Nephron (organoid): ENCODE measurements at regions not wholly inside any gene's neighbourhood (a gene's known extent, or its start where the extent isn't known, plus 50 kb on each side); places are given as distances from the start of the nearest gene placed in this dataset.

Experiments
- H3K27ac Mint-ChIP-seq, 3 experiments: 2 replicates each; pipeline ENCODE4 v1.8.0; 2020; ENCODE audit warnings: mixed read lengths in 3 of 3, mild to moderate bottlenecking in 2 of 3, moderate library complexity in 1 of 3
- H3K27me3 Mint-ChIP-seq: 2 replicates; pipeline ENCODE4 v1.8.0; 2021; ENCODE audit warnings: low read depth, mild to moderate bottlenecking, moderate library complexity, mixed read lengths
- H3K36me3 Mint-ChIP-seq: 2 replicates; pipeline ENCODE4 v1.8.0; 2020; ENCODE audit warnings: low read depth, mixed read lengths
- H3K4me1 Mint-ChIP-seq: 2 replicates; pipeline ENCODE4 v1.8.0; 2020; ENCODE audit warnings: mixed read lengths
- H3K4me3 Mint-ChIP-seq, 3 experiments: 2 replicates each; pipeline ENCODE4 v1.8.0; 2020; ENCODE audit warnings: mild to moderate bottlenecking in 3 of 3, mixed read lengths in 3 of 3, moderate library complexity in 2 of 3
- H3K9me3 Mint-ChIP-seq: 2 replicates; pipeline ENCODE4 v1.8.0; 2020; ENCODE audit warnings: mixed read lengths
- CTCF ChIP-seq, 3 experiments: fragments of 200-600 bp; sonication (generic); IDR thresholded peaks; one replicate each; pipeline ENCODE4 v1.5.0; 2021; ENCODE audit warnings: antibody characterized with exemption in 3 of 3; ENCODE audit not compliant: unreplicated experiment in 3 of 3

- Mint-ChIP-seq H3K36me3 (peaks cover 8% of the 10 kb centered on the region), H3K4me3 (no peak overlapping the region), H3K9me3 (peaks cover 50% of the 10 kb centered on the region), H3K27ac (no peak overlapping the region), H3K4me1 (peaks cover 13% of the 10 kb centered on the region), H3K27me3 (no peaks in the 10 kb centered on the region)
- no peak for TF ChIP-seq CTCF (IDR thresholded peaks at IDR 0.05; ENCODE audit: unreplicated experiment in 3 of 3)
Measured at GRCh38 chr9:90741036-90741435, 60.6 kb upstream of the SYK start.

- H3K27ac Mint-ChIP-seq, result no peak overlapping the region
- peaks cover 4% of the 10 kb centered on the region for H3K27me3 Mint-ChIP-seq
- H3K36me3 Mint-ChIP-seq, result peaks cover 8% of the 10 kb centered on the region
- no peak for TF ChIP-seq CTCF (IDR thresholded peaks at IDR 0.05; ENCODE audit: unreplicated experiment in 3 of 3)
- H3K9me3 Mint-ChIP-seq, result peaks cover 44% of the 10 kb centered on the region
- no peak overlapping the region for H3K4me3 Mint-ChIP-seq
- peaks cover 17% of the 10 kb centered on the region for H3K4me1 Mint-ChIP-seq
Measured at GRCh38 chr9:90737742-90738141, 63.9 kb upstream of the SYK start.

GRCh38 chr9:90735952-90736351 is 65.7 kb upstream of the SYK start:
- Mint-ChIP-seq H3K27ac (peak overlapping the region in 2 of 3 experiments; percentile 30 to 54), H3K9me3 (peaks cover 41% of the 10 kb centered on the region), H3K36me3 (peaks cover 8% of the 10 kb centered on the region), H3K27me3 (peaks cover 10% of the 10 kb centered on the region), H3K4me1 (peaks cover 17% of the 10 kb centered on the region), H3K4me3 (no peak overlapping the region)
- TF ChIP-seq CTCF (IDR thresholded peaks at IDR 0.05; ENCODE audit: unreplicated experiment in 3 of 3), result no peak

- Mint-ChIP-seq H3K4me1 (peaks cover 17% of the 10 kb centered on the region), H3K4me3 (no peak overlapping the region), H3K27me3 (peaks cover 10% of the 10 kb centered on the region), H3K27ac (no peak overlapping the region), H3K9me3 (peaks cover 29% of the 10 kb centered on the region), H3K36me3 (peaks cover 4% of the 10 kb centered on the region)
- no peak for TF ChIP-seq CTCF (IDR thresholded peaks at IDR 0.05; ENCODE audit: unreplicated experiment in 3 of 3)
Measured at GRCh38 chr9:90734631-90735030, 67.0 kb upstream of the SYK start.

- no peak overlapping the region for H3K4me3 Mint-ChIP-seq
- peaks cover 6% of the 10 kb centered on the region for H3K4me1 Mint-ChIP-seq
- H3K27ac Mint-ChIP-seq, result no peak overlapping the region
- no peak for TF ChIP-seq CTCF (IDR thresholded peaks at IDR 0.05; ENCODE audit: unreplicated experiment in 3 of 3)
- no peaks in the 10 kb centered on the region for H3K36me3 Mint-ChIP-seq
- H3K9me3 Mint-ChIP-seq, result no peaks in the 10 kb centered on the region
- peaks cover 23% of the 10 kb centered on the region for H3K27me3 Mint-ChIP-seq
Measured at GRCh38 chr9:90729351-90729750, 72.3 kb upstream of the SYK start.

- Mint-ChIP-seq H3K27ac (peak overlapping the region in 1 of 3 experiments; percentile 41), H3K9me3 (no peaks in the 10 kb centered on the region), H3K4me1 (peaks cover 6% of the 10 kb centered on the region), H3K36me3 (no peaks in the 10 kb centered on the region), H3K4me3 (no peak overlapping the region), H3K27me3 (peaks cover 18% of the 10 kb centered on the region)
- no peak for TF ChIP-seq CTCF (IDR thresholded peaks at IDR 0.05; ENCODE audit: unreplicated experiment in 3 of 3)
Measured at GRCh38 chr9:90727488-90727887, 74.1 kb upstream of the SYK start.
